AG04449 (cell line): ENCODE measurements at regions not wholly inside any gene's neighbourhood (a gene's known extent, or its start where the extent isn't known, plus 50 kb on each side); places are given as distances from the start of the nearest gene placed in this dataset.

Experiments used
- CTCF ChIA-PET: fragments of 350-600 bp; formaldehyde crosslinking; extraction: SDS; loops from one replicate; lab custom pipeline; 2021; ENCODE audit warnings: antibody characterized with exemption; lab: Yijun Ruan, JAX
- POLR2A ChIA-PET: fragments of 400-600, 350-600 bp; formaldehyde crosslinking; extraction: SDS; loops from one replicate; lab custom pipeline; 2020; ENCODE audit warnings: antibody characterized with exemption, inconsistent platforms; lab: Yijun Ruan, JAX
- DNase-seq: peaks from one replicate; pipeline ENCODE4 v3.0.0-alpha.2; 2010; ENCODE audit warnings: low read depth, low spot score
- H3K4me3 ChIP-seq: 2 replicates; pipeline ENCODE4 v1.5.1; 2011; ENCODE audit warnings: low read depth, mild to moderate bottlenecking, control low read depth, low read length
- CTCF ChIP-seq: IDR thresholded peaks from one replicate; pipeline ENCODE4 v1.5.1; 2011; ENCODE audit warnings: mild to moderate bottlenecking, moderate library complexity, low read length, control low read depth, inconsistent platforms; ENCODE audit not compliant: insufficient read depth; ENCODE audit errors: missing control alignments

GRCh38 chr1:115436596-115436995 lies 98.5 kb upstream of the NGF start:
- no peak for DNase-seq
- CTCF ChIA-PET = interaction anchor here (1.0 to 1.1 kb wide), 2 partner anchors 33 to 71 kb away, joined by 3 read pairs; no protein-coding TSS in a partner anchor
- POLR2A ChIA-PET = no interaction called here
- no peak overlapping the region for H3K4me3 ChIP-seq
- TF ChIP-seq CTCF = no peak

GRCh38 chr1:115433483-115433882 lies 95.4 kb upstream of the NGF start:
- no peak for TF ChIP-seq CTCF
- H3K4me3 ChIP-seq = no peak overlapping the region
- ChIA-PET POLR2A (no interaction called here), CTCF (no interaction called here)
- DNase-seq = no peak

GRCh38 chr1:115432061-115432460 lies 94.0 kb upstream of the NGF start:
- ChIA-PET POLR2A (no interaction called here), CTCF (interaction anchor here (0.8 kb wide), 1 partner anchor 76 kb away, joined by 3 read pairs; no protein-coding TSS in a partner anchor)
- TF ChIP-seq CTCF = no peak
- no peak overlapping the region for H3K4me3 ChIP-seq
- no peak for DNase-seq

DNA sequence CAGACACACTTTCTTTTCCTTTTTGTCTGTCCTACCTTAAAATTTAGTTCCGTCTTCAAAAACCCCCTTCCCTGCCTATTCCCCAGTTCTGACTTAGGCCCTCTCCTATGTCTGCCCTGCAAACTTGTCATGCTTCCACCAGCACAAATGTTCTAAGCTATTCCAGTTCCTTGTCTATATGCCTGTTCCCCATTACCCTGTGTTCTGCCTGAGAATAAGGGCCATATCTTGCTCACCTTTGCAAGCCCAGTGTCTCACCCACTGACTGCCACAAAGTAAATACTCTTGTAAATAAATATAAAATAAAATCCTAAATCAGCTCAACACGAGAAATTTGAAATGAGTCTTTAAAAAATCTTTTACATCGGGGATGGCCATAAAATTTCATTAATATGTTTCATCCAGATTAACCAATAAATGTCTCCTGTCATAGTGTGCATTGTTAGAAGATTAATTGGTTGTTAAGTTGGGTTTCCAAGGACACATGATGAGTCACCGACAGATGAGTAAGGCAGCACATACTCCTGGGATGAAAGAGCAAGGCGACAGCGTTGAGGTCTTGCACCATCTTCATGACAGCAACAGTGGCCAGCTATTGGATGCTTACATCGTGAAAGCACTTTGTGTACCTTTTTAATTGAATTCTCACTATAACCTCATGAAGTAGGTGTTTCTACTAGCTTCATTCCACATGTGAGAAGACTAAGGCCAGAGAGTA lies 92.6 kb upstream of the NGF start:
- POLR2A ChIA-PET = interaction anchor here (1.0 to 1.2 kb wide), 3 partner anchors 98 to 251 kb away, joined by 3 read pairs; no protein-coding TSS in a partner anchor
- CTCF ChIA-PET = interaction anchor here (0.9 to 1.2 kb wide), 2 partner anchors 67 to 165 kb away, joined by 3 to 5 read pairs; no protein-coding TSS in a partner anchor
- no peak overlapping the region for H3K4me3 ChIP-seq
- no peak for TF ChIP-seq CTCF
- DNase-seq = peak; percentile 84

GRCh38 chr1:115429884-115430283 lies 91.8 kb upstream of the NGF start:
- no peak overlapping the region for H3K4me3 ChIP-seq
- no peak for DNase-seq
- no peak for TF ChIP-seq CTCF
- CTCF ChIA-PET = interaction anchor here (0.9 to 1.2 kb wide), 2 partner anchors 66 to 166 kb away, joined by 3 to 5 read pairs; no protein-coding TSS in a partner anchor
- POLR2A ChIA-PET = interaction anchor here (0.6 to 1.2 kb wide), 4 partner anchors 89 to 250 kb away, joined by 3 read pairs; no protein-coding TSS in a partner anchor

GRCh38 chr1:115429241-115429640 lies 91.2 kb upstream of the NGF start:
- no peak for TF ChIP-seq CTCF
- ChIA-PET CTCF (interaction anchor here (1.2 to 1.5 kb wide), 2 partner anchors 66 to 292 kb away, joined by 3 to 5 read pairs; no protein-coding TSS in a partner anchor), POLR2A (no interaction called here)
- no peak for DNase-seq
- H3K4me3 ChIP-seq = no peak overlapping the region
